Keratinocyte (primary cell): ENCODE measurements at regions not wholly inside any gene's neighbourhood (a gene's known extent, or its start where the extent isn't known, plus 50 kb on each side); places are given as distances from the start of the nearest gene placed in this dataset.

Experiments
- DNase-seq: peaks from one replicate; pipeline ENCODE4 v3.0.0-alpha.2; 2011; ENCODE audit warnings: low read depth, missing footprints, low spot score
- FAIRE-seq: peaks from 2 replicates; lab custom pipeline; 2011; peaks lifted over from hg19 to GRCh38; lab: Jason Lieb, UNC
- H2AFZ ChIP-seq: 2 replicates; pipeline ENCODE4 v1.6.0; 2012; ENCODE audit warnings: low read length, control low read depth, inconsistent platforms; ENCODE audit not compliant: control insufficient read depth
- H3K27ac ChIP-seq: 2 replicates; pipeline ENCODE4 v1.5.1; 2011; ENCODE audit warnings: low read length; ENCODE audit not compliant: control insufficient read depth, insufficient read depth
- H3K27me3 ChIP-seq: 3 replicates; pipeline ENCODE4 v1.6.0; 2011; ENCODE audit warnings: low read length; ENCODE audit not compliant: control insufficient read depth, insufficient read depth; ENCODE audit errors: extremely low read depth
- H3K36me3 ChIP-seq, 2 experiments: 2 replicates in 1 of 2; 3 replicates in 1 of 2; pipeline ENCODE4 v1.5.1; 2011; ENCODE audit warnings: low read length in 2 of 2, mild to moderate bottlenecking in 1 of 2; ENCODE audit not compliant: control insufficient read depth in 2 of 2, insufficient read depth in 2 of 2; ENCODE audit errors: extremely low read depth in 1 of 2
- H3K4me1 ChIP-seq: 3 replicates; pipeline ENCODE4 v1.5.1; 2011; ENCODE audit warnings: low read length; ENCODE audit not compliant: control insufficient read depth, insufficient read depth; ENCODE audit errors: extremely low read depth
- H3K4me2 ChIP-seq: 3 replicates; pipeline ENCODE4 v1.6.0; 2011; ENCODE audit warnings: low read depth, low read length; ENCODE audit not compliant: control insufficient read depth, insufficient read depth; ENCODE audit errors: extremely low read depth
- H3K4me3 ChIP-seq, 3 experiments: fragments of 200-600 bp in 1 of 3; sonication (generic) in 1 of 3; 2 replicates in 2 of 3; 3 replicates in 1 of 3; pipeline ENCODE4 v1.5.1; 2011 to 2016; ENCODE audit warnings: low read length in 3 of 3, mild to moderate bottlenecking in 3 of 3, control low read depth in 2 of 3, inconsistent platforms in 1 of 3, low read depth in 1 of 3, mixed read lengths in 1 of 3, mixed run types in 1 of 3, moderate library complexity in 1 of 3; ENCODE audit not compliant: control insufficient read depth in 2 of 3, insufficient read depth in 2 of 3; ENCODE audit errors: extremely low read depth in 1 of 3
- H3K79me2 ChIP-seq: 2 replicates; pipeline ENCODE4 v1.6.0; 2012; ENCODE audit warnings: low read length; ENCODE audit not compliant: control insufficient read depth, insufficient read depth
- H3K9ac ChIP-seq: 3 replicates; pipeline ENCODE4 v1.6.0; 2011; ENCODE audit warnings: low read length; ENCODE audit not compliant: control insufficient read depth, insufficient read depth; ENCODE audit errors: extremely low read depth
- H3K9me1 ChIP-seq: 3 replicates; pipeline ENCODE4 v1.6.0; 2011; ENCODE audit warnings: low read length; ENCODE audit not compliant: control insufficient read depth, insufficient read depth; ENCODE audit errors: extremely low read depth
- H3K9me3 ChIP-seq: 2 replicates; pipeline ENCODE4 v1.5.1; 2012; ENCODE audit warnings: low read depth, low read length; ENCODE audit not compliant: control insufficient read depth
- H4K20me1 ChIP-seq: 3 replicates; pipeline ENCODE4 v1.6.0; 2011; ENCODE audit warnings: low read length; ENCODE audit not compliant: control insufficient read depth, insufficient read depth; ENCODE audit errors: extremely low read depth
- CTCF ChIP-seq, 3 experiments: IDR thresholded peaks in 1 of 3; conservative IDR thresholded peaks in 1 of 3; optimal IDR thresholded peaks in 1 of 3; 2 replicates in 2 of 3; 3 replicates in 1 of 3; pipeline versions ENCODE3 to v1.5.1; 2011; ENCODE audit warnings: low read length in 3 of 3, mild to moderate bottlenecking in 3 of 3, moderate library complexity in 2 of 3, control low read depth in 1 of 3, inconsistent platforms in 1 of 3; ENCODE audit not compliant: insufficient read depth in 2 of 3; ENCODE audit errors: extremely low read depth in 1 of 3
- EZH2 ChIP-seq: IDR thresholded peaks from one replicate; pipeline ENCODE4 v1.6.1; 2012; ENCODE audit warnings: inconsistent platforms, mild to moderate bottlenecking, low read length, moderate library complexity
- dilution Hi-C: fragments of 300-500 bp; cut with MboI; formaldehyde crosslinking; loops from one replicate; pipeline ENCODE4 v1.7.0; 2020; ENCODE audit warnings: low sequenced_read_pairs; ENCODE audit not compliant: extremely low pct_ligation_motif_present

- H4K20me1 ChIP-seq: no peaks in the 10 kb centered on the region
- TF ChIP-seq EZH2: no peak
- TF ChIP-seq CTCF (optimal IDR thresholded peaks at IDR 0.05 in 1 of 3, IDR thresholded peaks at IDR 0.05 in 1 of 3, conservative IDR thresholded peaks at IDR 0.05 in 1 of 3; ENCODE audit: extremely low read depth in 1 of 3, insufficient read depth in 2 of 3, low read length in 3 of 3): no peak
- dilution Hi-C loops: no loop called here
- H3K4me1 ChIP-seq: no peaks in the 10 kb centered on the region
- H2AFZ ChIP-seq: no peak overlapping the region
- H3K9me1 ChIP-seq: no peaks in the 10 kb centered on the region
- no peak overlapping the region for H3K4me3 ChIP-seq
- FAIRE-seq (no peak), DNase-seq (no peak)
- H3K27ac ChIP-seq: no peak overlapping the region
- H3K27me3 ChIP-seq: no peaks in the 10 kb centered on the region
- H3K36me3 ChIP-seq: no peaks in the 10 kb centered on the region
- no peak overlapping the region for H3K9ac ChIP-seq
- H3K79me2 ChIP-seq: no peaks in the 10 kb centered on the region
- no peak overlapping the region for H3K4me2 ChIP-seq
- no peaks in the 10 kb centered on the region for H3K9me3 ChIP-seq
Observed at GRCh38 chr4:22895482-22895881, 202.7 kb downstream of the GBA3 start.

GRCh38 chr4:22884157-22884556, 191.4 kb downstream of the GBA3 start:
- H3K4me2 ChIP-seq: no peak overlapping the region
- no peak overlapping the region for H2AFZ ChIP-seq
- H4K20me1 ChIP-seq: no peaks in the 10 kb centered on the region
- H3K4me3 ChIP-seq: no peak overlapping the region
- FAIRE-seq: no peak
- no peak overlapping the region for H3K27ac ChIP-seq
- DNase-seq: no peak
- no peaks in the 10 kb centered on the region for H3K27me3 ChIP-seq
- H3K79me2 ChIP-seq: no peaks in the 10 kb centered on the region
- H3K9ac ChIP-seq: no peak overlapping the region
- H3K9me1 ChIP-seq: no peaks in the 10 kb centered on the region
- dilution Hi-C loops: no loop called here
- no peaks in the 10 kb centered on the region for H3K36me3 ChIP-seq
- H3K4me1 ChIP-seq: no peaks in the 10 kb centered on the region
- no peaks in the 10 kb centered on the region for H3K9me3 ChIP-seq
- TF ChIP-seq CTCF (optimal IDR thresholded peaks at IDR 0.05 in 1 of 3, IDR thresholded peaks at IDR 0.05 in 1 of 3, conservative IDR thresholded peaks at IDR 0.05 in 1 of 3; ENCODE audit: extremely low read depth in 1 of 3, insufficient read depth in 2 of 3, low read length in 3 of 3) (no peak), EZH2 (no peak)
